MM.1S (cell line): ENCODE measurements at regions not wholly inside any gene's neighbourhood (a gene's known extent, or its start where the extent isn't known, plus 50 kb on each side); places are given as distances from the start of the nearest gene placed in this dataset.
"Not testable (repeated sequence)": the region's sequence is repeated elsewhere in the genome, so short reads cannot be mapped to it uniquely, and the experiment has no call there.

ENCODE experiments used
- DNase-seq: peaks from one replicate; pipeline ENCODE4 v3.0.0-alpha.2; 2015
- H2AFZ ChIP-seq: fragments of 300-600 bp; sonication (generic); 2 replicates; pipeline ENCODE4 v1.6.0; 2016; ENCODE audit warnings: antibody characterized with exemption, low read length
- H3F3A ChIP-seq: fragments of 300-600 bp; sonication (generic); 2 replicates; pipeline ENCODE4 v1.6.1; 2016; ENCODE audit warnings: mild to moderate bottlenecking, antibody characterized with exemption, low read length, moderate library complexity, mixed read lengths; ENCODE audit not compliant: insufficient read depth
- H3K27ac ChIP-seq: fragments of 300-600 bp; sonication (generic); 2 replicates; pipeline ENCODE4 v1.5.1; 2016; ENCODE audit warnings: mild to moderate bottlenecking, low read length
- H3K27me3 ChIP-seq: fragments of 300-600 bp; sonication (generic); replicated peaks from 2 replicates; pipeline ENCODE4 v1.6.0; 2016; ENCODE audit warnings: low read length; ENCODE audit not compliant: insufficient read depth
- H3K36me3 ChIP-seq: fragments of 300-600 bp; sonication (generic); replicated peaks from 2 replicates; pipeline ENCODE4 v1.6.1; 2016; ENCODE audit warnings: mild to moderate bottlenecking, low read length, mixed read lengths; ENCODE audit not compliant: insufficient read depth
- H3K4me1 ChIP-seq: fragments of 300-600 bp; sonication (generic); 2 replicates; pipeline ENCODE4 v1.6.1; 2016; ENCODE audit warnings: low read length, mixed read lengths
- H3K4me2 ChIP-seq: fragments of 300-600 bp; sonication (generic); 2 replicates; pipeline ENCODE4 v1.6.0; 2016; ENCODE audit warnings: low read depth, low read length
- H3K4me3 ChIP-seq: fragments of 300-600 bp; sonication (generic); 2 replicates; pipeline ENCODE4 v1.5.1; 2016; ENCODE audit warnings: low read length, mixed read lengths
- H3K79me2 ChIP-seq: fragments of 300-600 bp; sonication (generic); 2 replicates; pipeline ENCODE4 v1.6.1; 2016; ENCODE audit warnings: mixed run types, low read length, mixed read lengths
- H3K9ac ChIP-seq: fragments of 300-600 bp; sonication (generic); 2 replicates; pipeline ENCODE4 v1.6.1; 2016; ENCODE audit warnings: low read length, mixed read lengths
- H3K9me2 ChIP-seq: fragments of 300-600 bp; sonication (generic); replicated peaks from 2 replicates; pipeline ENCODE4 v1.6.1; 2016; ENCODE audit warnings: mild to moderate bottlenecking, low read length, mixed read lengths; ENCODE audit not compliant: insufficient read depth
- H3K9me3 ChIP-seq: fragments of 300-600 bp; sonication (generic); replicated peaks from 2 replicates; pipeline ENCODE4 v1.6.1; 2016; ENCODE audit warnings: mild to moderate bottlenecking, low read length, mixed read lengths; ENCODE audit not compliant: insufficient read depth
- H4K20me1 ChIP-seq: fragments of 300-600 bp; sonication (generic); 2 replicates; pipeline ENCODE4 v1.6.1; 2016; ENCODE audit warnings: mild to moderate bottlenecking, low read length, moderate library complexity, mixed read lengths; ENCODE audit not compliant: insufficient read depth
- EZH2 ChIP-seq: fragments of 300-600 bp; sonication (generic); optimal IDR thresholded peaks from 2 replicates; pipeline ENCODE3; 2017; ENCODE audit warnings: low read depth, mild to moderate bottlenecking, antibody characterized with exemption, low read length, mixed read lengths
- EZH2phosphoT487 ChIP-seq: fragments of 300-600 bp; sonication (generic); IDR thresholded peaks from 2 replicates; pipeline ENCODE4 v1.6.1; 2018; ENCODE audit warnings: antibody characterized with exemption, low read length
- TF ChIP-seq, protein P1 (sequence below): fragments of 300-600 bp; sonication (generic); IDR thresholded peaks from 2 replicates; pipeline ENCODE4 v1.5.1; 2016; ENCODE audit warnings: antibody characterized with exemption, low read length, mixed read lengths

- no peak overlapping the region for H3K4me3 ChIP-seq
- TF ChIP-seq EZH2phosphoT487 (no peak), EZH2 (no peak)
- TF ChIP-seq, protein P1, sequence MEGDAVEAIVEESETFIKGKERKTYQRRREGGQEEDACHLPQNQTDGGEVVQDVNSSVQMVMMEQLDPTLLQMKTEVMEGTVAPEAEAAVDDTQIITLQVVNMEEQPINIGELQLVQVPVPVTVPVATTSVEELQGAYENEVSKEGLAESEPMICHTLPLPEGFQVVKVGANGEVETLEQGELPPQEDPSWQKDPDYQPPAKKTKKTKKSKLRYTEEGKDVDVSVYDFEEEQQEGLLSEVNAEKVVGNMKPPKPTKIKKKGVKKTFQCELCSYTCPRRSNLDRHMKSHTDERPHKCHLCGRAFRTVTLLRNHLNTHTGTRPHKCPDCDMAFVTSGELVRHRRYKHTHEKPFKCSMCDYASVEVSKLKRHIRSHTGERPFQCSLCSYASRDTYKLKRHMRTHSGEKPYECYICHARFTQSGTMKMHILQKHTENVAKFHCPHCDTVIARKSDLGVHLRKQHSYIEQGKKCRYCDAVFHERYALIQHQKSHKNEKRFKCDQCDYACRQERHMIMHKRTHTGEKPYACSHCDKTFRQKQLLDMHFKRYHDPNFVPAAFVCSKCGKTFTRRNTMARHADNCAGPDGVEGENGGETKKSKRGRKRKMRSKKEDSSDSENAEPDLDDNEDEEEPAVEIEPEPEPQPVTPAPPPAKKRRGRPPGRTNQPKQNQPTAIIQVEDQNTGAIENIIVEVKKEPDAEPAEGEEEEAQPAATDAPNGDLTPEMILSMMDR: no peak
- DNase-seq: no peak
- no peaks in the 10 kb centered on the region for H3K27me3 ChIP-seq
- no peaks in the 10 kb centered on the region for H4K20me1 ChIP-seq
- no peak overlapping the region for H3K4me2 ChIP-seq
- H3K4me1 ChIP-seq: no peaks in the 10 kb centered on the region
- H3K9ac ChIP-seq: no peak overlapping the region
- H2AFZ ChIP-seq: no peak overlapping the region
- no peak overlapping the region for H3K27ac ChIP-seq
- H3K36me3 ChIP-seq: no peaks in the 10 kb centered on the region
- H3K9me3 ChIP-seq: no peaks in the 10 kb centered on the region
- H3F3A ChIP-seq: no peaks in the 10 kb centered on the region
- no peaks in the 10 kb centered on the region for H3K9me2 ChIP-seq
- H3K79me2 ChIP-seq: no peaks in the 10 kb centered on the region
Measured at GRCh38 chr5:9726931-9727330, 96.8 kb upstream of the TAS2R1 start.

- not testable (repeated sequence) for H3K27ac ChIP-seq, DNase-seq, H3K79me2 ChIP-seq, H3K9me2 ChIP-seq, H3F3A ChIP-seq, H3K36me3 ChIP-seq, H4K20me1 ChIP-seq, H3K4me2 ChIP-seq, H3K4me1 ChIP-seq, H3K9ac ChIP-seq, H2AFZ ChIP-seq, H3K27me3 ChIP-seq, H3K9me3 ChIP-seq, H3K4me3 ChIP-seq
Measured at GRCh38 chr5:9725265-9725664, 95.1 kb upstream of the TAS2R1 start.

GRCh38 chr5:9724707-9725106, 94.6 kb upstream of the TAS2R1 start:
- TF ChIP-seq, protein P1: no peak
- TF ChIP-seq EZH2 (no peak), EZH2phosphoT487 (no peak)

DNA sequence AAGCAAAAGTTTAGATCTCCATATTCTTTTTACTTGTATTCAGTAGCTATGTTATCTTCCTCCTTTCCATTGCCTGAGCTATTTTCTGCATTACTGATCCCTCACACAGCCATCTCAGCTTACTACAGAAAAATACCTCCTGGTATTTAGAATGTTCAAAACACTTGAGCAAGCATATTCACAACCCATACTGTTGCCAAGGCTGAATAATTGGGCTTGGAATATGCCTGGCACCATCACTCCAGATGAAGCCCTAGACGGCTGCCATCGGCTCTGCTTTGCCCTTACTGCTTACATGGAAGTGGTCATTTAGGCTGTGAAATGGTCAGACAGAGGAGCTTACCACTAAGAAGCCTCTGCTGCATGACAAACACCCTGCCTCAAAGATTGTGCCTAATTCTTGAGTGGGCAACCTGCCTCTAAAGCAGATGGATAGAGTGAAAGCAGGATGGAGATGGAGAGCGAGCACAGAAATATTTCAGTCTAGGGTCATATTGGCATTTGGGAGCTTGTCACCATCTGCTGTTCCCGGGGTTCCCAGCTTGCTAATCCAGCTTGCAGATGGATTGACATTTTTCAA, 92.5 kb upstream of the TAS2R1 start:
- no peaks in the 10 kb centered on the region for H3K79me2 ChIP-seq
- no peak overlapping the region for H2AFZ ChIP-seq
- no peak overlapping the region for H3K4me2 ChIP-seq
- no peaks in the 10 kb centered on the region for H3K4me1 ChIP-seq
- no peaks in the 10 kb centered on the region for H3K9me2 ChIP-seq
- TF ChIP-seq EZH2phosphoT487: no peak
- TF ChIP-seq, protein P1: no peak
- no peak for TF ChIP-seq EZH2
- H3K27ac ChIP-seq: no peak overlapping the region
- H4K20me1 ChIP-seq: no peaks in the 10 kb centered on the region
- H3K9ac ChIP-seq: no peak overlapping the region
- no peaks in the 10 kb centered on the region for H3K27me3 ChIP-seq
- no peaks in the 10 kb centered on the region for H3K36me3 ChIP-seq
- no peaks in the 10 kb centered on the region for H3F3A ChIP-seq
- no peaks in the 10 kb centered on the region for H3K9me3 ChIP-seq
- no peak overlapping the region for H3K4me3 ChIP-seq
- no peak for DNase-seq

More at GRCh38 chr5:9724707-9725106, 94.6 kb upstream of the TAS2R1 start:
- Histone ChIP-seq H3K4me2 (no peak overlapping the region), H3K9me3 (no peaks in the 10 kb centered on the region), H3F3A (no peaks in the 10 kb centered on the region), H3K27ac (no peak overlapping the region), H3K79me2 (no peaks in the 10 kb centered on the region), H4K20me1 (no peaks in the 10 kb centered on the region), H3K9ac (no peak overlapping the region), H2AFZ (no peak overlapping the region), H3K9me2 (no peaks in the 10 kb centered on the region), H3K4me1 (no peaks in the 10 kb centered on the region), H3K4me3 (no peak overlapping the region), H3K36me3 (no peaks in the 10 kb centered on the region), H3K27me3 (no peaks in the 10 kb centered on the region)
- DNase-seq: no peak
